Duodenal mucosa (tissue), 2 donors: ENCODE measurements at regions not wholly inside any gene's neighbourhood (a gene's known extent, or its start where the extent isn't known, plus 50 kb on each side); places are given as distances from the start of the nearest gene placed in this dataset.
A peak's percentile ranks its signal among the peaks of the same experiment; 100 is the strongest.

Experiments used
- H3K27ac ChIP-seq: one replicate; pipeline ENCODE4 v1.7.0; 2013; ENCODE audit warnings: low read depth, low read length
- H3K27me3 ChIP-seq, 2 donors: one replicate each; pipeline ENCODE4 v1.7.0; 2013; ENCODE audit warnings: low read length in 2 of 2, control low read depth in 1 of 2; ENCODE audit not compliant: insufficient read depth in 2 of 2, control insufficient read depth in 1 of 2
- H3K36me3 ChIP-seq, 2 donors: one replicate each; pipeline ENCODE4 v1.7.0; 2013; ENCODE audit warnings: low read length in 2 of 2, control low read depth in 1 of 2; ENCODE audit not compliant: insufficient read depth in 2 of 2, control insufficient read depth in 1 of 2
- H3K4me1 ChIP-seq, 2 donors: one replicate each; pipeline ENCODE4 v1.7.0; 2013; ENCODE audit warnings: low read length in 2 of 2, control low read depth in 1 of 2; ENCODE audit not compliant: insufficient read depth in 2 of 2, control insufficient read depth in 1 of 2
- H3K4me3 ChIP-seq, 2 donors: one replicate each; pipeline ENCODE4 v1.7.0; 2013; ENCODE audit warnings: low read length in 2 of 2, low read depth in 1 of 2
- H3K9ac ChIP-seq, 2 donors: one replicate each; pipeline ENCODE4 v1.7.0; 2013; ENCODE audit warnings: low read length in 2 of 2, low read depth in 1 of 2
- H3K9me3 ChIP-seq, 2 donors: one replicate each; pipeline ENCODE4 v1.7.0; 2013; ENCODE audit warnings: low read length in 2 of 2, control low read depth in 1 of 2; ENCODE audit not compliant: control insufficient read depth in 1 of 2

GRCh38 chr7:17234030-17234397 is 64.4 kb upstream of the AHR start:
- Histone ChIP-seq H3K4me3 (peak overlapping the region; percentile 29 to 33), H3K9ac (peak overlapping the region in 1 of 2 donors; percentile 46), H3K27ac (peak overlapping the region; percentile 67), H3K4me1 (peaks cover 3 to 4% of the 10 kb centered on the region in 2 donors), H3K9me3 (no peaks in the 10 kb centered on the region), H3K27me3 (no peaks in the 10 kb centered on the region), H3K36me3 (no peaks in the 10 kb centered on the region)

DNA sequence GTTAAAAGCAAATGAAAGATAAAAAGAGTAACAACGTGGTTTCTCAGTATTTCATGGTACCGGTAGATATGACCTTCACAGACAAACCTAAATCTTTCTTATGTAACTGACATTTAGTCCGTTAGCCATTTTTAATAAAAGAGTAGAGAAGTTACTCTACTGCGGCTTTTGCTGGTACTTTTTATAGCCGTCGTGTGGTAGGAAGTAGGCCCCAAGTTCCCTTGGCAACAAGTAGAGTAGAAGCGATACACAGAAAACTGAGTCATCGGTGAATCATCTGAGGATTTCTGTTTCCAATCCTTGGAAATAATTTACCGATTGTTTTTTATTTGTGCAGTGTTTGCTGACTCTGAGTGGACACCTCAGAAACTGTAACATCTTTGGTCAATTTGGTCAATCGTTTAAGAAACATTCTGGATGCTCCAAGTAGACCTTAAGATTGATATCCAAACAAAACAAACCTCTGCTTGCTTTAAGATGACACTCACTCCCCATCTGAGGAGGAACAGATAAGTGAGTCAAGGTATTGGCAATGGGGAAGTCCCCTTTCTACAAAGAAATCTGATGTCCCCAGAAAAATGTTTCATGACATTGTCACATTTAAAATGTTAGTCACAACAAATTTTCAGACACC is 63.9 kb upstream of the AHR start:
- no peaks in the 10 kb centered on the region for H3K36me3 ChIP-seq
- H3K4me3 ChIP-seq = peak overlapping the region; percentile 29 to 33
- H3K9me3 ChIP-seq = no peaks in the 10 kb centered on the region
- H3K27ac ChIP-seq = peak overlapping the region; percentile 67
- H3K9ac ChIP-seq = peak overlapping the region in 1 of 2 donors; percentile 46
- no peaks in the 10 kb centered on the region for H3K27me3 ChIP-seq
- H3K4me1 ChIP-seq = peaks cover 3 to 4% of the 10 kb centered on the region in 2 donors

DNA sequence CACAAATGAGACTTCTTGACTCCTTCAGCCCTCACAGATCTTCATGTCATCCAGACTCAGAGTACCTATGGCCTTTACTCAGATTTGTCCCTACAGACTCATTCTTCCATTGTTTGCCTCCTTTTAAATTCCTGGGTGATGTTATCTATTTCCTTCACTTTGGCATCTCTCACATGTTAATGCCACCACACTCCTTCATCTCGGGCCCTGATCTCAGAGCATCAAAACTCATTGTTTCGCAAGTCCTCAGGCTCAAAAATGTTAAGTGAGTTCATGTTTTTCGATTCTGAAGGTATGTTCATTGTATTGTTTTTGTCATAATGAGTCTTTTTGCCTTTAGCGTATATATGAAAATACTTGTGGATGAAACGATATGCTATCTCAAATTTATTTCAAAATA is 62.3 kb upstream of the AHR start:
- Histone ChIP-seq H3K27me3 (no peaks in the 10 kb centered on the region), H3K4me3 (no peak overlapping the region), H3K4me1 (peaks cover 3 to 4% of the 10 kb centered on the region in 2 donors), H3K9ac (no peak overlapping the region), H3K9me3 (no peaks in the 10 kb centered on the region), H3K27ac (no peak overlapping the region), H3K36me3 (no peaks in the 10 kb centered on the region)

- H3K9ac ChIP-seq = no peak overlapping the region
- H3K4me1 ChIP-seq = peaks cover 3 to 4% of the 10 kb centered on the region in 2 donors
- no peak overlapping the region for H3K4me3 ChIP-seq
- no peaks in the 10 kb centered on the region for H3K9me3 ChIP-seq
- no peaks in the 10 kb centered on the region for H3K36me3 ChIP-seq
- no peaks in the 10 kb centered on the region for H3K27me3 ChIP-seq
- no peak overlapping the region for H3K27ac ChIP-seq
Observed at GRCh38 chr7:17236603-17237002, 61.8 kb upstream of the AHR start.

GRCh38 chr7:17239046-17239445 is 59.4 kb upstream of the AHR start:
- H3K27ac ChIP-seq = no peak overlapping the region
- no peaks in the 10 kb centered on the region for H3K36me3 ChIP-seq
- H3K4me1 ChIP-seq = peaks cover 1 to 3% of the 10 kb centered on the region in 2 donors
- H3K9ac ChIP-seq = no peak overlapping the region
- no peaks in the 10 kb centered on the region for H3K27me3 ChIP-seq
- H3K9me3 ChIP-seq = no peaks in the 10 kb centered on the region
- H3K4me3 ChIP-seq = no peak overlapping the region

DNA sequence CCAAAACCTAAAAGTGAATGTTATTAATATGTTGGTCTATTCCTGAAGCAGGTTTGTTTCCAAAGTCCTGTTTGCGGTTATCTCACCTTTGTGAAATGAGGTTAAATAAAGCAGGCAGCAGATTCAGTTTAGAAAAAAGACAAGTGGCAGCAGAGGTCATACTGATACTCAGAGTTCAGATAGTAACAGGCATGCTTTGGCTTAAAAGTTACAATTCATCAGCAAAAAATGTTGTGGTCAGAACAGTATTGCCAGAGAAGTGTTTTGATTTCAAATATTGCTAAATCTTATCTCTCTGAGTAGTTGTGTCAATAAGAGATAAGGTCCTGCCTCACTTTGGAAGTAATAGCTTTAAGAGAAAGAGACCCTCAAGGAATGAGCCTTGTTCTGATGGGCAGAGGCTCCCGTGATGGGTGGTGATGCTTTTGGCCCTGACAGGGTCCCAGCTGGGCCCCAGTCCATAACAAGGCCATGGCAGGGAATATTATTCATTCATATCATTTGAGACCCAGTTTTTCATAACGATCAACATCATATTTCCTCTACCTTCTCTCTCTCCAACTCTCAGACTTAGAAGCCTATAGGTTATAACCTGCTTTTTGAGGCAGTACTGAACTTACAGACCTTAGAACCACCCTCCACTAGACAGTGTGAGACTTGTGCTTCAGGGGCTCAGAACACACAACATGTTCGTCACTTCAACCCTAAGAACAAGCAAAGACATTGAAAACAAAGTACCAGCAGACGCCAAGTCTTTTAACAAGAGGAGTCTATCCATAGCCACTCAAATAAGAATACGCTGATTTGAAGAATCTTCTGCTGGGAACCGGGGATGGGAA is 58.5 kb upstream of the AHR start:
- no peak overlapping the region for H3K9ac ChIP-seq
- no peaks in the 10 kb centered on the region for H3K9me3 ChIP-seq
- no peaks in the 10 kb centered on the region for H3K36me3 ChIP-seq
- no peaks in the 10 kb centered on the region for H3K4me1 ChIP-seq
- no peak overlapping the region for H3K4me3 ChIP-seq
- no peak overlapping the region for H3K27ac ChIP-seq
- no peaks in the 10 kb centered on the region for H3K27me3 ChIP-seq

- H3K9ac ChIP-seq = no peak overlapping the region
- H3K27ac ChIP-seq = no peak overlapping the region
- no peaks in the 10 kb centered on the region for H3K9me3 ChIP-seq
- H3K36me3 ChIP-seq = no peaks in the 10 kb centered on the region
- no peaks in the 10 kb centered on the region for H3K27me3 ChIP-seq
- no peaks in the 10 kb centered on the region for H3K4me1 ChIP-seq
- no peak overlapping the region for H3K4me3 ChIP-seq
Observed at GRCh38 chr7:17242504-17242903, 55.9 kb upstream of the AHR start.

DNA sequence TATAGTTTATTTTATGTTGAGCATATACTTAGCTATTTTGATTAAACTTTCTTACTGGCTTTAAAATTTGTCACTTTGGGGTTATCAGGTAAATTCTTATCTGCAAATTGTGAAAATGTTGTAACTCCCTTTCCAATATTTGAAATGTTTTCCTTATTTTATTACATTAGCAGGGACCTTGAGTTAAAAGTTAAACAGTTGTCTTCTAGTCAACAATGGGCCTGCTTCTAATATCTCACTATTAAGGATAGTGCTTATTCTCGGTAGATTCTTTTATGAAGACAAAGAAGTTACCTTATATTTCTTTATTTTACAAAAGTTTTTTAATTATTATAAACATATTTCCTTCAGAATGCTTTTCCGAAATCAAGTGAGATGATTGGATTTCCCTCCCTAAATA is 53.7 kb upstream of the AHR start:
- no peaks in the 10 kb centered on the region for H3K4me1 ChIP-seq
- no peak overlapping the region for H3K9ac ChIP-seq
- H3K27me3 ChIP-seq = no peaks in the 10 kb centered on the region
- H3K36me3 ChIP-seq = no peaks in the 10 kb centered on the region
- H3K9me3 ChIP-seq = no peaks in the 10 kb centered on the region
- H3K27ac ChIP-seq = no peak overlapping the region
- no peak overlapping the region for H3K4me3 ChIP-seq

GRCh38 chr7:17247357-17247756 is 51.1 kb upstream of the AHR start:
- Histone ChIP-seq H3K4me1 (no peaks in the 10 kb centered on the region), H3K9ac (no peak overlapping the region), H3K4me3 (no peak overlapping the region), H3K36me3 (no peaks in the 10 kb centered on the region), H3K9me3 (no peaks in the 10 kb centered on the region), H3K27me3 (no peaks in the 10 kb centered on the region), H3K27ac (no peak overlapping the region)

DNA sequence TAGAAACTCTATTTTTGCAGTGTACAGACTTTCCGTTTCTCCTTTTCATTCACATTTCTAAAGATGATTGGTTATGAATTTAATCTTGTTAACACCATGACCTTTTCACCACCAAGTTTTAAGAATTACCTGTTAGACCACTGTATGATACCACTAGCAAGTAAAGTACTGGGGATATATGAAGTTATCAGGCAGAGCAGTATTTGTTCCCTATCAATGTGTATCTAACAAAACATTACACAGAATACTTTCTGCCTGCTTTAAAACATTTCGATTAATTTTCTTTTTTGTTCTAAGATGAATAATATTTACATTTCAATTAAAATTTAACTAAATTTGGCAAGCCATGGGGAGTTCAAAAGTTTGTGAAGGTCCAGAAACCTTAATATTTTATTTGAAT is 49.9 kb upstream of the AHR start:
- H3K36me3 ChIP-seq = no peaks in the 10 kb centered on the region
- no peaks in the 10 kb centered on the region for H3K4me1 ChIP-seq
- no peaks in the 10 kb centered on the region for H3K9me3 ChIP-seq
- H3K9ac ChIP-seq = no peak overlapping the region
- H3K4me3 ChIP-seq = no peak overlapping the region
- H3K27ac ChIP-seq = no peak overlapping the region
- H3K27me3 ChIP-seq = no peaks in the 10 kb centered on the region
